ENCODE measurements at regions not wholly inside any gene's neighbourhood (a gene's known extent, or its start where the extent isn't known, plus 50 kb on each side); places are given as distances from the start of the nearest gene placed in this dataset.

GRCh38 chr2:34825686-34826085 is 1226.6 kb upstream of the FAM98A start:
- intact Hi-C loops (cut with micrococcal nuclease; ENCODE audit: unreplicated experiment) (no loop called here), in situ Hi-C loops (cut with MboI) (no loop called here)
- no peaks in the 10 kb centered on the region for H3K4me1 ChIP-seq (ENCODE audit: control insufficient read depth, insufficient read depth, low read length)
- RAD21 ChIA-PET (ENCODE audit: unreplicated experiment), result no interaction called here
- H3K4me3 ChIP-seq, result no peak overlapping the region
- DNase-seq (ENCODE audit: low read depth, low spot score) (no peak), ATAC-seq (no peak), FAIRE-seq (no peak)
- BruUV-seq (replicated peaks), result no TSS peak
- no peak overlapping the region for H3K9ac ChIP-seq (ENCODE audit: control insufficient read depth, insufficient read depth, low read length)
- POLR2A ChIA-PET, result no interaction called here
- no peaks in the 10 kb centered on the region for H3K79me2 ChIP-seq (ENCODE audit: control insufficient read depth, insufficient read depth, low read length)
- no peak overlapping the region for H3K4me2 ChIP-seq (ENCODE audit: control insufficient read depth, insufficient read depth)
- H3K36me3 ChIP-seq (ENCODE audit: control insufficient read depth in 2 of 2, insufficient read depth in 2 of 2, low read length in 1 of 2), result no peaks in the 10 kb centered on the region
- no peaks in the 10 kb centered on the region for H3K27me3 ChIP-seq (replicated peaks in 1 of 2; ENCODE audit: control insufficient read depth in 2 of 2, insufficient read depth in 2 of 2, low read length in 1 of 2)
- CTCF ChIA-PET, result no interaction called here
- no peak for TF ChIP-seq SREBF1 (IDR thresholded peaks at IDR 0.05; ENCODE audit: low read length)
- no peak for TF ChIP-seq FOS (IDR thresholded peaks at IDR 0.05; ENCODE audit: borderline replicate concordance, extremely low read depth, insufficient read length)
- TF ChIP-seq MEF2A (IDR thresholded peaks at IDR 0.05; ENCODE audit: insufficient read depth, low read depth, low read length), result no peak
- no peak for TF ChIP-seq MTA3 (IDR thresholded peaks at IDR 0.05; ENCODE audit: borderline replicate concordance, low read length)
- TF ChIP-seq ZNF274 (IDR thresholded peaks at IDR 0.05; ENCODE audit: insufficient read depth, insufficient read length), result no peak
- TF ChIP-seq ETV6 (conservative IDR thresholded peaks at IDR 0.05 in 1 of 2, IDR thresholded peaks at IDR 0.05 in 1 of 2; ENCODE audit: borderline replicate concordance in 1 of 2, low read depth in 1 of 2), result no peak
- no peak for TF ChIP-seq YY1 (IDR thresholded peaks at IDR 0.05; ENCODE audit: low read depth, low read length)
- no peak for TF ChIP-seq PML (IDR thresholded peaks at IDR 0.05; ENCODE audit: low read length)
- no peak for TF ChIP-seq MTA2 (IDR thresholded peaks at IDR 0.05; ENCODE audit: low read depth)
- no peak for TF ChIP-seq CBX3 (IDR thresholded peaks at IDR 0.05; ENCODE audit: borderline replicate concordance, low read depth)
- no peak for TF ChIP-seq ZBTB11 (CRISPR knock-in tag; IDR thresholded peaks at IDR 0.05)
- TF ChIP-seq ZNF24 (IDR thresholded peaks at IDR 0.05), result no peak
- no peak for TF ChIP-seq NR2C2 (IDR thresholded peaks at IDR 0.05; ENCODE audit: borderline replicate concordance, control insufficient read depth, insufficient read length, low read depth)
- TF ChIP-seq, protein P1, sequence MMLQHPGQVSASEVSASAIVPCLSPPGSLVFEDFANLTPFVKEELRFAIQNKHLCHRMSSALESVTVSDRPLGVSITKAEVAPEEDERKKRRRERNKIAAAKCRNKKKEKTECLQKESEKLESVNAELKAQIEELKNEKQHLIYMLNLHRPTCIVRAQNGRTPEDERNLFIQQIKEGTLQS (IDR thresholded peaks at IDR 0.05; ENCODE audit: borderline replicate concordance, extremely low read depth, low read depth, low read length), result no peak
- TF ChIP-seq NFYA (IDR thresholded peaks at IDR 0.05; ENCODE audit: borderline replicate concordance, low read depth, low read length), result no peak
- no peak for TF ChIP-seq NRF1 (conservative IDR thresholded peaks at IDR 0.05; ENCODE audit: low read depth, low read length)
- no peak for TF ChIP-seq BRCA1 (IDR thresholded peaks at IDR 0.05; ENCODE audit: low read depth, low read length)
- TF ChIP-seq ZBED1 (IDR thresholded peaks at IDR 0.05; ENCODE audit: borderline replicate concordance), result no peak
- H3K27ac ChIP-seq (ENCODE audit: control insufficient read depth, insufficient read depth), result no peak overlapping the region
- 48% methylated on average over 4 of the region's 4 CpGs for WGBS (ENCODE audit: insufficient coverage, insufficient replicate concordance, low lambda C conversion rate, missing lambda C conversion rate)
- SMC1A ChIA-PET (ENCODE audit: uncharacterized antibody, unreplicated experiment), result no interaction called here
- H4K20me1 ChIP-seq (ENCODE audit: control insufficient read depth, insufficient read depth), result no peaks in the 10 kb centered on the region
- H3K9me3 ChIP-seq (replicated peaks; ENCODE audit: control insufficient read depth, insufficient read depth, low read length), result no peaks in the 10 kb centered on the region
- no peak overlapping the region for H2AFZ ChIP-seq (ENCODE audit: control insufficient read depth, low read depth, low read length)

Measured in GM12878 (cell line).